ENCODE measurements at regions not wholly inside any gene's neighbourhood (a gene's known extent, or its start where the extent isn't known, plus 50 kb on each side); places are given as distances from the start of the nearest gene placed in this dataset.

DNA sequence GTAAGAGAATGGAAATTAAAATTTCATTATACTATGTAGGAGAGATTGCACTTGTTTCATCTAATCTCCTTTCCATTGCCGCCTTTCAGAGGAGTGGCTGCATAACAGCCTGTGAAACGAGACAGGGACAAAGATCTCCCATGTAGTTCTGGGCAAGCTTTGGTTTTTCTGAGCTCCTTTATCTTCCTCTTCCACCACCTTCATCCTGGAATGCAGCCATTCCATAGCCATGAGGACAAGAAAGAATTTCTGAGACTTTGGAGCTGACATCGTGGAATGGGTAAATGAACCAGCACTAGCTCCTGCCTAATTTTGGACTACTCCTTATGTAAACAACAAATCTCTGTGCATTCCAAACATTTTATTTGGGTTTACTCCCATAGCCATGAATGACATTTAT, 1587.3 kb upstream of the TENM3 start:
- TF ChIP-seq, protein P1, sequence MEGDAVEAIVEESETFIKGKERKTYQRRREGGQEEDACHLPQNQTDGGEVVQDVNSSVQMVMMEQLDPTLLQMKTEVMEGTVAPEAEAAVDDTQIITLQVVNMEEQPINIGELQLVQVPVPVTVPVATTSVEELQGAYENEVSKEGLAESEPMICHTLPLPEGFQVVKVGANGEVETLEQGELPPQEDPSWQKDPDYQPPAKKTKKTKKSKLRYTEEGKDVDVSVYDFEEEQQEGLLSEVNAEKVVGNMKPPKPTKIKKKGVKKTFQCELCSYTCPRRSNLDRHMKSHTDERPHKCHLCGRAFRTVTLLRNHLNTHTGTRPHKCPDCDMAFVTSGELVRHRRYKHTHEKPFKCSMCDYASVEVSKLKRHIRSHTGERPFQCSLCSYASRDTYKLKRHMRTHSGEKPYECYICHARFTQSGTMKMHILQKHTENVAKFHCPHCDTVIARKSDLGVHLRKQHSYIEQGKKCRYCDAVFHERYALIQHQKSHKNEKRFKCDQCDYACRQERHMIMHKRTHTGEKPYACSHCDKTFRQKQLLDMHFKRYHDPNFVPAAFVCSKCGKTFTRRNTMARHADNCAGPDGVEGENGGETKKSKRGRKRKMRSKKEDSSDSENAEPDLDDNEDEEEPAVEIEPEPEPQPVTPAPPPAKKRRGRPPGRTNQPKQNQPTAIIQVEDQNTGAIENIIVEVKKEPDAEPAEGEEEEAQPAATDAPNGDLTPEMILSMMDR (IDR thresholded peaks at IDR 0.05): no peak
- no peak for TF ChIP-seq POLR2A (IDR thresholded peaks at IDR 0.05)
